KMS-11 (cell line): ENCODE measurements at regions not wholly inside any gene's neighbourhood (a gene's known extent, or its start where the extent isn't known, plus 50 kb on each side); places are given as distances from the start of the nearest gene placed in this dataset.
"Not testable (repeated sequence)": the region's sequence is repeated elsewhere in the genome, so short reads cannot be mapped to it uniquely, and the experiment has no call there.

Experiments
- H2AFZ ChIP-seq: fragments of 200-600 bp; sonication (generic); 2 replicates; pipeline ENCODE4 v1.6.1; 2016; ENCODE audit warnings: antibody characterized with exemption, mixed run types, low read depth
- H3K27ac ChIP-seq: fragments of 200-600 bp; sonication (generic); 2 replicates; pipeline ENCODE4 v1.6.1; 2016; ENCODE audit warnings: mild to moderate bottlenecking, mixed run types
- H3K27me3 ChIP-seq: fragments of 200-600 bp; sonication (generic); 2 replicates; pipeline ENCODE4 v1.6.1; 2017; ENCODE audit warnings: mild to moderate bottlenecking, low read depth, mixed run types, moderate library complexity; ENCODE audit not compliant: insufficient read depth
- H3K36me3 ChIP-seq: fragments of 200-600 bp; sonication (generic); 2 replicates; pipeline ENCODE4 v1.6.1; 2017; ENCODE audit warnings: mild to moderate bottlenecking, mixed run types; ENCODE audit not compliant: insufficient read depth
- H3K4me1 ChIP-seq: fragments of 200-600 bp; sonication (generic); 2 replicates; pipeline ENCODE4 v1.6.1; 2016; ENCODE audit warnings: mild to moderate bottlenecking, low read depth, mixed run types; ENCODE audit not compliant: poor library complexity, severe bottlenecking
- H3K4me2 ChIP-seq: fragments of 200-600 bp; sonication (generic); 2 replicates; pipeline ENCODE4 v1.7.0; 2016; ENCODE audit warnings: mild to moderate bottlenecking, mixed run types
- H3K4me3 ChIP-seq: fragments of 200-600 bp; sonication (generic); IDR thresholded peaks from 2 replicates; pipeline ENCODE4 v1.6.1; 2017; ENCODE audit warnings: low read depth, low read length, mixed read lengths; ENCODE audit not compliant: insufficient read depth
- H3K79me2 ChIP-seq: fragments of 200-600 bp; sonication (generic); 2 replicates; pipeline ENCODE4 v1.6.1; 2016; ENCODE audit warnings: low read depth, mixed run types; ENCODE audit not compliant: insufficient read depth
- H3K9ac ChIP-seq: fragments of 200-600 bp; sonication (generic); 2 replicates; pipeline ENCODE4 v1.6.1; 2016; ENCODE audit warnings: mild to moderate bottlenecking, mixed run types
- H4K20me1 ChIP-seq: fragments of 200-600 bp; sonication (generic); 2 replicates; pipeline ENCODE4 v1.6.1; 2016; ENCODE audit warnings: mild to moderate bottlenecking, mixed run types; ENCODE audit not compliant: insufficient read depth
- CTCF ChIP-seq: fragments of 200-600 bp; sonication (generic); conservative IDR thresholded peaks from 2 replicates; pipeline ENCODE4 v1.6.1; 2017; ENCODE audit warnings: low read depth, mild to moderate bottlenecking, antibody characterized with exemption, low read length, moderate library complexity, mixed read lengths

- no peak overlapping the region for H2AFZ ChIP-seq
- no peaks in the 10 kb centered on the region for H3K36me3 ChIP-seq
- no peak overlapping the region for H3K4me3 ChIP-seq
- H3K79me2 ChIP-seq: no peaks in the 10 kb centered on the region
- H3K27ac ChIP-seq: no peak overlapping the region
- TF ChIP-seq CTCF: no peak
- no peaks in the 10 kb centered on the region for H3K27me3 ChIP-seq
- no peaks in the 10 kb centered on the region for H3K4me1 ChIP-seq
- no peak overlapping the region for H3K4me2 ChIP-seq
- H3K9ac ChIP-seq: no peak overlapping the region
- H4K20me1 ChIP-seq: no peaks in the 10 kb centered on the region
These were observed 643.4 kb downstream of the JRKL start for GRCh38 chr11:97033178-97033577.

- Histone ChIP-seq H3K27ac (no peak overlapping the region), H3K9ac (no peak overlapping the region), H3K4me1 (no peaks in the 10 kb centered on the region), H3K27me3 (no peaks in the 10 kb centered on the region), H3K4me2 (no peak overlapping the region), H3K36me3 (no peaks in the 10 kb centered on the region), H3K79me2 (no peaks in the 10 kb centered on the region), H2AFZ (no peak overlapping the region), H3K4me3 (no peak overlapping the region), H4K20me1 (no peaks in the 10 kb centered on the region)
- TF ChIP-seq CTCF: no peak
These were observed 658.7 kb downstream of the JRKL start for GRCh38 chr11:97048481-97048880.

DNA sequence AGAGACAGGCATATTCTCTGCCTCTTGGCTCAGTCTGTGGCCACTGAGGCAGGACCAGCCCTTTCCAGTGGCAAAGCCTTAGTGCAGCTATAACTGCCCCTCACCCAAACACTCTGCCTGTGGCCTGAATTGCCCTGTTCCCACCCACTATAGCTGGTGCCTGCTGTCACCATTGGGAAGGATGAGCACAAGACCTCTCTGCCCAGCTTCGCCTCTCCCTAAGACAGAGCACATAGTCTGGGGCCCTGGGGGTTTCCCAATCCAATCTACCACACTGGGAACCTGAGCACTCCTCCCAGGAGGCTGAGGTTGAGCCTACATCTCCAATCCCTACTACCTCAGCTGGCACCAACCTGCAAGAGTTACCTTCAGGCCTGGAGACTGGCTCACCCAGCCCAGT, 670.4 kb downstream of the JRKL start:
- H4K20me1 ChIP-seq: no peaks in the 10 kb centered on the region
- TF ChIP-seq CTCF: no peak
- no peak overlapping the region for H3K4me2 ChIP-seq
- H3K27ac ChIP-seq: no peak overlapping the region
- H3K79me2 ChIP-seq: no peaks in the 10 kb centered on the region
- no peaks in the 10 kb centered on the region for H3K27me3 ChIP-seq
- no peaks in the 10 kb centered on the region for H3K36me3 ChIP-seq
- no peak overlapping the region for H3K9ac ChIP-seq
- H2AFZ ChIP-seq: no peak overlapping the region
- no peaks in the 10 kb centered on the region for H3K4me1 ChIP-seq
- H3K4me3 ChIP-seq: no peak overlapping the region

GRCh38 chr11:97069160-97069559, 679.3 kb downstream of the JRKL start:
- no peak for TF ChIP-seq CTCF
- H3K36me3 ChIP-seq: no peaks in the 10 kb centered on the region
- no peak overlapping the region for H3K27ac ChIP-seq
- H4K20me1 ChIP-seq: no peaks in the 10 kb centered on the region
- H3K27me3 ChIP-seq: no peaks in the 10 kb centered on the region
- H3K9ac ChIP-seq: no peak overlapping the region
- no peak overlapping the region for H2AFZ ChIP-seq
- H3K79me2 ChIP-seq: no peaks in the 10 kb centered on the region
- no peak overlapping the region for H3K4me2 ChIP-seq
- no peaks in the 10 kb centered on the region for H3K4me1 ChIP-seq
- H3K4me3 ChIP-seq: no peak overlapping the region

DNA sequence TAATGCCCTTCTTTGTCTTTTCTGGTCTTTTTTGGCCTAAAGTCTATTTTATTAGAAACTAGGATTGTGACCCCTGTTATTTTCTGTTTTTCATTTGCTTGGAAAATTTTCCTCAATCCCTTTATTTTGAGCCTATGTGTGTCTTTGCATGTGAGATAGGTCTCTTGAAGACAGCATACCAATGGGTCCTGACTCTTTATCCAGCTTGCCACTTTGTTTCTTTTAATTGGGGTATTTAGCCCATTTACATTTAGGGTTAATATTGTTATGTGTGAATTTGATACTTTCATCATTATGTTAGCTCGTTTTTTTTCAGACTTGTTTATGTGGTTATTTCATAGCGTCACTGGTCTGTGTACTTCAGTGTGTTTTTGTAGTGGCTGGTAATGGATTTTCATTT, 682.6 kb downstream of the JRKL start:
- H3K36me3 ChIP-seq: no peaks in the 10 kb centered on the region
- H3K27me3 ChIP-seq: no peaks in the 10 kb centered on the region
- no peaks in the 10 kb centered on the region for H3K4me1 ChIP-seq
- H3K9ac ChIP-seq: no peak overlapping the region
- H4K20me1 ChIP-seq: no peaks in the 10 kb centered on the region
- H2AFZ ChIP-seq: no peak overlapping the region
- no peak overlapping the region for H3K4me3 ChIP-seq
- no peak overlapping the region for H3K4me2 ChIP-seq
- TF ChIP-seq CTCF: no peak
- no peaks in the 10 kb centered on the region for H3K79me2 ChIP-seq
- H3K27ac ChIP-seq: no peak overlapping the region

DNA sequence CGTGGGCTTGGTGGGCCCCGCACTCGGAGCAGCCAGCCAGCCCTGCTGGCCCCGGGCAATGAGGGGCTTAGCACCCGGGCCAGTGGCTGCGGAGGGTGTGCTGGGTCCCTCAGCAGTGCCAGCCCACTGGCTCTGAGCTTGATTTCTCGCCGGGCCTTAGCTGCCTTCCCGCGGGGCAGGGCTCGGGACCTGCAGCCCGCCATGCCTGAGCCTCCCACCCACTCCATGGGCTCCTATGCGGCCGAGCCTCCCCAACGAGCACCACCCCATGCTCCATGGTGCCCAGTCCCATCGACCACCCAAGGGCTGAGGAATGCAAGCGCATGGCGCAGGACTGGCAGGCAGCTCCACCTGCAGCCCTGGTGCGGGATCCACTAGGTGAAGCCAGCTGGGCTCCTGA, 686.9 kb downstream of the JRKL start:
- not testable (repeated sequence) for H3K36me3 ChIP-seq, H3K4me1 ChIP-seq, H4K20me1 ChIP-seq, H3K4me3 ChIP-seq, H3K4me2 ChIP-seq, H3K27ac ChIP-seq, H3K79me2 ChIP-seq, H3K27me3 ChIP-seq, H2AFZ ChIP-seq, H3K9ac ChIP-seq
